ENCODE measurements at regions not wholly inside any gene's neighbourhood (a gene's known extent, or its start where the extent isn't known, plus 50 kb on each side); places are given as distances from the start of the nearest gene placed in this dataset.

DNA sequence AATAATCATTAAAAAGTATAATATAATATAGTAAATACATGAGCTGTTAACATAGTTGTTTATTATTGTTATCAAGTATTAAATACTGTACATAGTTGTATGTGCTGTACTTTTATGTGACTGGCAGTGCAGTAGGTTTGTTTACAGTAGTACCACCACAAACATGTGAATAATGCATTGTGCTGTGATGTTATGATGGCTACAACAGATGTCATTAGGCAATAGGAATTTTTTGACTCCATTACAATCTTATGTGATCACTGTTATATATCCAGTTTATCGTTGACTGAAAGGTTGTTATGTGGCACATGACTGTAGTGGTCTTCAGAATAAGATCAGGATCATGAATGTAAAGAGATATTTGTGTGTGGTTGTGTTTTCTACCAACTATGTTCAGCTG, 577.8 kb downstream of the JRKL start:
- no peak for TF ChIP-seq EP300 (IDR thresholded peaks at IDR 0.05)
- no peaks in the 10 kb centered on the region for H3K27me3 ChIP-seq
- WGBS, 2 donors = 84 to 88% methylated on average over 1 of the region's 1 CpG

GRCh38 chr11:96969251-96969650, 579.4 kb downstream of the JRKL start:
- no peaks in the 10 kb centered on the region for H3K27me3 ChIP-seq
- WGBS, 2 donors = 70 to 74% methylated on average over 2 of the region's 2 CpGs
- no peak overlapping the region for H3K27ac ChIP-seq
- no peak overlapping the region for H3K4me3 ChIP-seq
- H3K36me3 ChIP-seq = no peaks in the 10 kb centered on the region
- no peaks in the 10 kb centered on the region for H3K4me1 ChIP-seq
- H3K9me3 ChIP-seq = no peaks in the 10 kb centered on the region
- intact Hi-C loops (cut with DNase I) = no loop called here
- TF ChIP-seq, protein P1, sequence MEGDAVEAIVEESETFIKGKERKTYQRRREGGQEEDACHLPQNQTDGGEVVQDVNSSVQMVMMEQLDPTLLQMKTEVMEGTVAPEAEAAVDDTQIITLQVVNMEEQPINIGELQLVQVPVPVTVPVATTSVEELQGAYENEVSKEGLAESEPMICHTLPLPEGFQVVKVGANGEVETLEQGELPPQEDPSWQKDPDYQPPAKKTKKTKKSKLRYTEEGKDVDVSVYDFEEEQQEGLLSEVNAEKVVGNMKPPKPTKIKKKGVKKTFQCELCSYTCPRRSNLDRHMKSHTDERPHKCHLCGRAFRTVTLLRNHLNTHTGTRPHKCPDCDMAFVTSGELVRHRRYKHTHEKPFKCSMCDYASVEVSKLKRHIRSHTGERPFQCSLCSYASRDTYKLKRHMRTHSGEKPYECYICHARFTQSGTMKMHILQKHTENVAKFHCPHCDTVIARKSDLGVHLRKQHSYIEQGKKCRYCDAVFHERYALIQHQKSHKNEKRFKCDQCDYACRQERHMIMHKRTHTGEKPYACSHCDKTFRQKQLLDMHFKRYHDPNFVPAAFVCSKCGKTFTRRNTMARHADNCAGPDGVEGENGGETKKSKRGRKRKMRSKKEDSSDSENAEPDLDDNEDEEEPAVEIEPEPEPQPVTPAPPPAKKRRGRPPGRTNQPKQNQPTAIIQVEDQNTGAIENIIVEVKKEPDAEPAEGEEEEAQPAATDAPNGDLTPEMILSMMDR (IDR thresholded peaks at IDR 0.05) = no peak
- TF ChIP-seq POLR2A (IDR thresholded peaks at IDR 0.05) = no peak
- no peak for TF ChIP-seq EP300 (IDR thresholded peaks at IDR 0.05)
- TF ChIP-seq POLR2AphosphoS5 (IDR thresholded peaks at IDR 0.05) = no peak
- DNase-seq = no peak

More for the DNA sequence above, 577.8 kb downstream of the JRKL start:
- no peak for DNase-seq
- Histone ChIP-seq H3K9me3 (no peaks in the 10 kb centered on the region), H3K4me3 (no peak overlapping the region), H3K4me1 (no peaks in the 10 kb centered on the region), H3K36me3 (no peaks in the 10 kb centered on the region), H3K27ac (no peak overlapping the region)
- intact Hi-C loops (cut with DNase I) = no loop called here

- H3K27ac ChIP-seq = no peak overlapping the region
- H3K36me3 ChIP-seq = no peaks in the 10 kb centered on the region
- WGBS, 2 donors = 44 to 47% methylated on average over 2 of the region's 2 CpGs
- H3K4me1 ChIP-seq = no peaks in the 10 kb centered on the region
- H3K27me3 ChIP-seq = no peaks in the 10 kb centered on the region
- H3K9me3 ChIP-seq = no peaks in the 10 kb centered on the region
- DNase-seq = no peak
- intact Hi-C loops (cut with DNase I) = no loop called here
- TF ChIP-seq POLR2A (IDR thresholded peaks at IDR 0.05) = no peak
- TF ChIP-seq, protein P1 (IDR thresholded peaks at IDR 0.05) = no peak
- no peak for TF ChIP-seq POLR2AphosphoS5 (IDR thresholded peaks at IDR 0.05)
- no peak for TF ChIP-seq EP300 (IDR thresholded peaks at IDR 0.05)
- H3K4me3 ChIP-seq = no peak overlapping the region
These were observed 588.9 kb downstream of the JRKL start for GRCh38 chr11:96978751-96979150.

DNA sequence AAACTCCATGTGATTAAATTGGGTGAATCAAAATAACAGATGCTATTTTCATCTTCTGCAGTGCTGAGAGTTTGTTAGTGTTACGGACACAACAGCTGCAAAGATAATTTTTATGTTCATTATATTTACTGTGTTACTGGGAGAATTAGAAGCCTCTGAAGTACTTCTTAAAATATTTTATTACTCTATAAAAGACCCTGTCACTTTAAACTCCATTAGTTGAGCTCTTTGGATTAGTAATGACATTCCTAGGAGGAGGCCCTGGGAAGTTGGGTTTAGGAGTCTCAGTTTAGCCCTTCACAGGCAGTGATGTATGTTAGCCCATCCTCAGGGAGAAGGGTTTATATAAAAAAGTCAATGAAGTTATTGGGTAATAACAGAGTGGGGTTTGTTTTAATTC, 596.7 kb downstream of the JRKL start:
- H3K27me3 ChIP-seq = no peaks in the 10 kb centered on the region
- H3K27ac ChIP-seq = no peak overlapping the region
- WGBS, 2 donors = 73 to 84% methylated on average over 1 of the region's 1 CpG
- no peaks in the 10 kb centered on the region for H3K9me3 ChIP-seq
- no peak for DNase-seq
- intact Hi-C loops (cut with DNase I) = no loop called here
- TF ChIP-seq, protein P1 (IDR thresholded peaks at IDR 0.05) = no peak
- TF ChIP-seq POLR2AphosphoS5 (IDR thresholded peaks at IDR 0.05) = no peak
- TF ChIP-seq EP300 (IDR thresholded peaks at IDR 0.05) = no peak
- TF ChIP-seq POLR2A (IDR thresholded peaks at IDR 0.05) = no peak
- no peaks in the 10 kb centered on the region for H3K36me3 ChIP-seq
- no peaks in the 10 kb centered on the region for H3K4me1 ChIP-seq
- no peak overlapping the region for H3K4me3 ChIP-seq

DNA sequence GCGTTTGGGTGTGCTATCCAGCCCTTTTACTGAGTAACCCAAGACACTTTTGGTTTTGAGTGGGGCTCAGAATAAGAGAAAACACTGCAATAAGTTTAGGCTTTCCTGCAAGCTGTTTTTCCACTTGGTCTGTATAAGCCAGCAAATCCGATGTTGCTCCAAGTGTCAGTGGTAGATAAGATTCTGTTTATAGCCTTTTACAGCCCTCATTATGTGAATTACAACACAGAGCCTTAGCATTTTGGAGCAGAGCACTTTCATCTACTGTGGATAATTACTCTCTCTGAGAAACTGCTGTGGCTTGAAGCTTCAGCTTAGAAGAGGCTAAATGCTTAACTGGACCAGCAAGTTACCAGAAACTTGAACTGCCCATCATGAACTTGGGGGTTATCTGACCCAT, 601.1 kb downstream of the JRKL start:
- no peak overlapping the region for H3K27ac ChIP-seq
- intact Hi-C loops (cut with DNase I) = no loop called here
- no peaks in the 10 kb centered on the region for H3K36me3 ChIP-seq
- no peaks in the 10 kb centered on the region for H3K27me3 ChIP-seq
- H3K4me1 ChIP-seq = no peaks in the 10 kb centered on the region
- TF ChIP-seq, protein P1 (IDR thresholded peaks at IDR 0.05) = no peak
- TF ChIP-seq POLR2AphosphoS5 (IDR thresholded peaks at IDR 0.05) (no peak), EP300 (IDR thresholded peaks at IDR 0.05) (no peak), POLR2A (IDR thresholded peaks at IDR 0.05) (no peak)
- DNase-seq = no peak
- H3K4me3 ChIP-seq = no peak overlapping the region
- WGBS, 2 donors = 3 to 25% methylated on average over 2 of the region's 2 CpGs
- no peaks in the 10 kb centered on the region for H3K9me3 ChIP-seq

Measured in sigmoid colon (tissue), 6 donors.